Trophoblast cell (in vitro differentiated cells and primary cell): ENCODE measurements at regions not wholly inside any gene's neighbourhood (a gene's known extent, or its start where the extent isn't known, plus 50 kb on each side); places are given as distances from the start of the nearest gene placed in this dataset.

ENCODE experiments used
- DNase-seq, 2 donors: peaks; one replicate each; pipeline ENCODE4 v3.0.0-alpha.2; 2016
- H2AFZ ChIP-seq: 2 replicates; pipeline ENCODE4 v1.6.1; 2013; ENCODE audit warnings: low read length, moderate library complexity, mild to moderate bottlenecking; ENCODE audit not compliant: insufficient read depth, poor library complexity
- H2AK5ac ChIP-seq: 2 replicates; pipeline ENCODE4 v1.6.1; 2013; ENCODE audit warnings: mild to moderate bottlenecking, low read length
- H2BK120ac ChIP-seq: 2 replicates; pipeline ENCODE4 v1.6.1; 2013; ENCODE audit warnings: low read length, mild to moderate bottlenecking, moderate library complexity; ENCODE audit not compliant: insufficient read depth, poor library complexity
- H2BK12ac ChIP-seq: 2 replicates; pipeline ENCODE4 v1.6.1; 2013; ENCODE audit warnings: mild to moderate bottlenecking, low read length, moderate library complexity
- H2BK5ac ChIP-seq: 2 replicates; pipeline ENCODE4 v1.6.1; 2013; ENCODE audit warnings: low read length, low read depth, moderate library complexity, mild to moderate bottlenecking; ENCODE audit not compliant: poor library complexity
- H3K14ac ChIP-seq: 2 replicates; pipeline ENCODE4 v1.6.1; 2013; ENCODE audit warnings: mild to moderate bottlenecking, low read length
- H3K18ac ChIP-seq: 2 replicates; pipeline ENCODE4 v1.6.1; 2013; ENCODE audit warnings: mild to moderate bottlenecking, low read length
- H3K23ac ChIP-seq: 2 replicates; pipeline ENCODE4 v1.6.1; 2013; ENCODE audit warnings: low read length
- H3K27ac ChIP-seq: 2 replicates; pipeline ENCODE4 v1.5.1; 2013; ENCODE audit warnings: low read depth, mild to moderate bottlenecking, inconsistent platforms, low read length, moderate library complexity
- H3K27me3 ChIP-seq: 2 replicates; pipeline ENCODE4 v1.6.1; 2013; ENCODE audit warnings: inconsistent platforms, mild to moderate bottlenecking, low read length, moderate library complexity; ENCODE audit not compliant: insufficient read depth
- H3K36me3 ChIP-seq, 2 experiments: 1 replicate in 1 of 2; 2 replicates in 1 of 2; pipeline ENCODE4 v1.6.1; 2013; ENCODE audit warnings: low read length in 2 of 2, mild to moderate bottlenecking in 2 of 2, moderate library complexity in 1 of 2; ENCODE audit not compliant: insufficient read depth in 2 of 2, control insufficient read depth in 1 of 2
- H3K4ac ChIP-seq: 2 replicates; pipeline ENCODE4 v1.6.1; 2013; ENCODE audit warnings: low read depth, mild to moderate bottlenecking, low read length, moderate library complexity
- H3K4me1 ChIP-seq, 2 experiments: 1 replicate in 1 of 2; 2 replicates in 1 of 2; pipeline ENCODE4 v1.6.1; 2013; ENCODE audit warnings: low read length in 2 of 2, mild to moderate bottlenecking in 2 of 2, moderate library complexity in 1 of 2; ENCODE audit not compliant: insufficient read depth in 2 of 2, control insufficient read depth in 1 of 2
- H3K4me2 ChIP-seq: 2 replicates; pipeline ENCODE4 v1.6.1; 2013; ENCODE audit warnings: inconsistent platforms, mild to moderate bottlenecking, low read length, moderate library complexity
- H3K4me3 ChIP-seq: 2 replicates; pipeline ENCODE4 v1.5.1; 2013; ENCODE audit warnings: mild to moderate bottlenecking, low read depth, low read length, inconsistent platforms
- H3K79me1 ChIP-seq: one replicate; pipeline ENCODE4 v1.6.1; 2013; ENCODE audit warnings: low read length
- H3K79me2 ChIP-seq: 2 replicates; pipeline ENCODE4 v1.6.1; 2013; ENCODE audit warnings: low read length, mild to moderate bottlenecking; ENCODE audit not compliant: control insufficient read depth, insufficient read depth, poor library complexity
- H3K9ac ChIP-seq: 2 replicates; pipeline ENCODE4 v1.6.1; 2013; ENCODE audit warnings: mild to moderate bottlenecking, low read length
- H3K9me3 ChIP-seq: 2 replicates; pipeline ENCODE4 v1.6.1; 2013; ENCODE audit warnings: low read depth, mild to moderate bottlenecking, control low read depth, inconsistent platforms, low read length; ENCODE audit not compliant: insufficient read depth
- H4K12ac ChIP-seq: 2 replicates; pipeline ENCODE4 v1.6.1; 2013; ENCODE audit warnings: low read depth, mild to moderate bottlenecking, low read length, moderate library complexity
- H4K8ac ChIP-seq: 2 replicates; pipeline ENCODE4 v1.6.1; 2013; ENCODE audit warnings: low read depth, mild to moderate bottlenecking, low read length, moderate library complexity
- H4K91ac ChIP-seq: one replicate; pipeline ENCODE4 v1.6.1; 2013; ENCODE audit warnings: low read depth, mild to moderate bottlenecking, low read length, moderate library complexity
- WGBS: extraction: QIAGEN DNeasy Blood & Tissue Kit; methylation state at CpG from one replicate; pipeline ENCODE4 v1.1.7; 2013; ENCODE audit warnings: missing lambda C conversion rate; ENCODE audit not compliant: insufficient read length, insufficient coverage; ENCODE audit errors: extremely low coverage; 5-methylcytosine and 5-hydroxymethylcytosine counted together

- Histone ChIP-seq H3K9ac (no peak overlapping the region), H3K4me1 (no peaks in the 10 kb centered on the region), H3K27me3 (no peaks in the 10 kb centered on the region)
Observed at GRCh38 chr10:130568246-130568645, 432.1 kb downstream of the GLRX3 start.

DNA sequence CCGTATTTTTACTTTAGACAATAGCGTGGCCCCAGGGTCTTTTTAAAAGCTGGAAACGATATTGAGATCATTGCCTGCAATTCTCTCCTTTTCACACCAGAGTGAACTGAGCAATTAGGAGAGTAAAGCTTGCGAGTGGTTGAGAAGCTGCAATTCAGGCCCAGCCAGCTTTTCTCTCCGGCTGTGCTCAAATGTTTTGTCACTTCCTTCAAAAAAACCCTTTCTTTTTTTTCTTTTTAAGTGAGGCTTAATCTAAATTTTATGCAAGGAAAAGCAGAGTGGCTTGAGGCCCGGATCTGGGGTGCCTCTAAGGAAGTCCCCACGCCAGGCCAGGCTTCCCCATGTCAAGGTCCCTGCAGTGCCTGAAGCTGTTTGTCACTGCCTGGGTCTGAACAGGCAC, 433.9 kb downstream of the GLRX3 start:
- Histone ChIP-seq H3K18ac (no peak overlapping the region), H2BK120ac (no peak overlapping the region), H3K4me3 (no peak overlapping the region), H3K9me3 (no peaks in the 10 kb centered on the region), H2BK12ac (no peak overlapping the region), H3K79me2 (no peaks in the 10 kb centered on the region), H2BK5ac (no peak overlapping the region), H3K79me1 (no peaks in the 10 kb centered on the region), H3K4ac (no peak overlapping the region), H3K9ac (no peak overlapping the region), H3K14ac (no peak overlapping the region), H4K12ac (no peak overlapping the region), H4K8ac (no peak overlapping the region), H3K4me1 (no peaks in the 10 kb centered on the region), H3K4me2 (no peak overlapping the region), H3K27ac (no peak overlapping the region), H4K91ac (no peak overlapping the region), H2AFZ (no peak overlapping the region), H3K23ac (no peak overlapping the region), H3K36me3 (no peaks in the 10 kb centered on the region), H3K27me3 (no peaks in the 10 kb centered on the region), H2AK5ac (no peak overlapping the region)
- WGBS, result no CpG with 5 or more reads among the region's 7 CpGs
- no peak for DNase-seq

More at GRCh38 chr10:130568246-130568645, 432.1 kb downstream of the GLRX3 start:
- Histone ChIP-seq H3K23ac (no peak overlapping the region), H3K27ac (no peak overlapping the region), H2AFZ (no peak overlapping the region), H3K79me1 (no peaks in the 10 kb centered on the region), H3K4me3 (no peak overlapping the region), H3K18ac (no peak overlapping the region), H4K12ac (no peak overlapping the region), H3K4ac (no peak overlapping the region), H3K14ac (no peak overlapping the region), H2BK12ac (no peak overlapping the region), H4K91ac (no peak overlapping the region), H4K8ac (no peak overlapping the region), H2BK120ac (no peak overlapping the region), H3K9me3 (no peaks in the 10 kb centered on the region), H2BK5ac (no peak overlapping the region), H3K36me3 (no peaks in the 10 kb centered on the region), H3K4me2 (no peak overlapping the region), H2AK5ac (no peak overlapping the region), H3K79me2 (no peaks in the 10 kb centered on the region)
- no peak for DNase-seq
- no CpG with 5 or more reads among the region's 18 CpGs for WGBS

- Histone ChIP-seq H3K4me2 (no peak overlapping the region), H3K4me1 (no peaks in the 10 kb centered on the region), H3K79me2 (no peaks in the 10 kb centered on the region), H2AFZ (no peak overlapping the region), H3K9ac (no peak overlapping the region), H3K18ac (no peak overlapping the region), H3K23ac (no peak overlapping the region), H2BK12ac (no peak overlapping the region), H2BK5ac (no peak overlapping the region), H3K14ac (no peak overlapping the region), H3K4ac (no peak overlapping the region), H3K9me3 (no peaks in the 10 kb centered on the region), H3K79me1 (no peaks in the 10 kb centered on the region), H2BK120ac (no peak overlapping the region), H4K8ac (no peak overlapping the region), H4K91ac (no peak overlapping the region), H3K4me3 (no peak overlapping the region), H3K27ac (no peak overlapping the region), H4K12ac (no peak overlapping the region), H3K36me3 (no peaks in the 10 kb centered on the region), H2AK5ac (no peak overlapping the region), H3K27me3 (no peaks in the 10 kb centered on the region)
- no peak for DNase-seq
- WGBS, result no CpG with 5 or more reads among the region's 9 CpGs
Observed at GRCh38 chr10:130571674-130572073, 435.5 kb downstream of the GLRX3 start.

DNA sequence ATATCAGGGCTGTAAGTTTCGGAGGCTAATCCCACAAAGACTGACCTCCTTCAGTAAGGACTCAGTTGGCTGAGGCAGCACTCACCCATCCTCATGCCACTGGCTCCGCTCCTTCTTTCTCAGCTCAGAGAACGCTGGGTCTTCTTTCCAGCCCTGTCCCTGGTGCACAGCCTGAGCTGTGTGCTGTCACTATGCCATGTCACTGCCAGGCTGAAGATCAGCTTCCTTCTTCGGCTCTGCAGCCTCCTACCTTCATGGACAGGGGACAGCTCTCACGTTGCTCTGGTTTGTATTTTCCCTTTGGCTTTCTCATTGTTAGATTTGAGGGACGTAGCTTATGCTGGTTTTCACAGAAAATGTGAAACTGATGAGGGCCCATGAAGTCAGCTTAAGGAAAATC, 437.3 kb downstream of the GLRX3 start:
- Histone ChIP-seq H2AFZ (no peak overlapping the region), H2AK5ac (no peak overlapping the region), H3K27me3 (no peaks in the 10 kb centered on the region), H3K79me2 (no peaks in the 10 kb centered on the region), H3K4me2 (no peak overlapping the region), H3K18ac (no peak overlapping the region), H3K4me1 (no peaks in the 10 kb centered on the region), H3K4ac (no peak overlapping the region), H3K79me1 (no peaks in the 10 kb centered on the region), H3K4me3 (no peak overlapping the region), H3K36me3 (no peaks in the 10 kb centered on the region), H4K91ac (no peak overlapping the region), H3K14ac (no peak overlapping the region), H3K27ac (no peak overlapping the region), H3K9me3 (no peaks in the 10 kb centered on the region), H3K9ac (no peak overlapping the region), H2BK120ac (no peak overlapping the region), H2BK5ac (no peak overlapping the region), H2BK12ac (no peak overlapping the region), H4K12ac (no peak overlapping the region), H3K23ac (no peak overlapping the region), H4K8ac (no peak overlapping the region)
- no peak for DNase-seq
- no CpG with 5 or more reads among the region's 6 CpGs for WGBS
